ENCODE measurements at regions not wholly inside any gene's neighbourhood (a gene's known extent, or its start where the extent isn't known, plus 50 kb on each side); places are given as distances from the start of the nearest gene placed in this dataset.
"Not testable (repeated sequence)": the region's sequence is repeated elsewhere in the genome, so short reads cannot be mapped to it uniquely, and the experiment has no call there.

- no peaks in the 10 kb centered on the region for H3K36me3 ChIP-seq
- no peaks in the 10 kb centered on the region for H3K27me3 ChIP-seq
- H3K4me1 ChIP-seq: no peaks in the 10 kb centered on the region
- no peak overlapping the region for H3K4me3 ChIP-seq (ENCODE audit: low read depth, low read length)
- TF ChIP-seq CTCF (IDR thresholded peaks at IDR 0.05; ENCODE audit: low read depth, low read length): no peak
- no peaks in the 10 kb centered on the region for H3K9me3 ChIP-seq
- DNase-seq: no peak
Measured at GRCh38 chr1:30660241-30660640, 63.1 kb downstream of the MATN1 start.

- no peak for TF ChIP-seq CTCF (IDR thresholded peaks at IDR 0.05; ENCODE audit: low read depth, low read length)
- H3K27me3 ChIP-seq: no peaks in the 10 kb centered on the region
- no peak for DNase-seq
- no peak overlapping the region for H3K4me3 ChIP-seq (ENCODE audit: low read depth, low read length)
- H3K36me3 ChIP-seq: no peaks in the 10 kb centered on the region
- no peaks in the 10 kb centered on the region for H3K9me3 ChIP-seq
- H3K4me1 ChIP-seq: no peaks in the 10 kb centered on the region
Measured at GRCh38 chr1:30659702-30660101, 63.7 kb downstream of the MATN1 start.

- H3K4me1 ChIP-seq; H3K9me3 ChIP-seq; DNase-seq; H3K4me3 ChIP-seq (ENCODE audit: low read depth, low read length); H3K27me3 ChIP-seq; H3K36me3 ChIP-seq: not testable (repeated sequence)
Measured at GRCh38 chr1:30658375-30658774, 65.0 kb downstream of the MATN1 start.

DNA sequence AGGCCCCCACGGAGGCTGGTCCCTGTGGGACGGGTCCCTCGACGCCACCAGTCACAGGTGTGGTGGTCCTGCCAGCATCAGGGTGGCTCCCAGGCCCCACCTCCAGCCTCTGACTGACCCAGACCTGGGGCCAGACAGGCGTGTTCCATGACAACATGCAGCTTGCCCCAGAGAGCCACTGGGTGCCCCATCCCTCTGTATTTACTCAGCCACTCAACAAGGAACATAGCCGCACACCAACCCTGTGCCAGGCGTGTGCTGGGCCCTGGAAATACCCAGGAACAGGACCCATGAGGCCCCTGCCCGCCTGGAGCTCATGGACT is 65.4 kb downstream of the MATN1 start:
- TF ChIP-seq CTCF (IDR thresholded peaks at IDR 0.05; ENCODE audit: low read depth, low read length): no peak
- H3K27me3 ChIP-seq: no peaks in the 10 kb centered on the region
- DNase-seq: no peak

DNA sequence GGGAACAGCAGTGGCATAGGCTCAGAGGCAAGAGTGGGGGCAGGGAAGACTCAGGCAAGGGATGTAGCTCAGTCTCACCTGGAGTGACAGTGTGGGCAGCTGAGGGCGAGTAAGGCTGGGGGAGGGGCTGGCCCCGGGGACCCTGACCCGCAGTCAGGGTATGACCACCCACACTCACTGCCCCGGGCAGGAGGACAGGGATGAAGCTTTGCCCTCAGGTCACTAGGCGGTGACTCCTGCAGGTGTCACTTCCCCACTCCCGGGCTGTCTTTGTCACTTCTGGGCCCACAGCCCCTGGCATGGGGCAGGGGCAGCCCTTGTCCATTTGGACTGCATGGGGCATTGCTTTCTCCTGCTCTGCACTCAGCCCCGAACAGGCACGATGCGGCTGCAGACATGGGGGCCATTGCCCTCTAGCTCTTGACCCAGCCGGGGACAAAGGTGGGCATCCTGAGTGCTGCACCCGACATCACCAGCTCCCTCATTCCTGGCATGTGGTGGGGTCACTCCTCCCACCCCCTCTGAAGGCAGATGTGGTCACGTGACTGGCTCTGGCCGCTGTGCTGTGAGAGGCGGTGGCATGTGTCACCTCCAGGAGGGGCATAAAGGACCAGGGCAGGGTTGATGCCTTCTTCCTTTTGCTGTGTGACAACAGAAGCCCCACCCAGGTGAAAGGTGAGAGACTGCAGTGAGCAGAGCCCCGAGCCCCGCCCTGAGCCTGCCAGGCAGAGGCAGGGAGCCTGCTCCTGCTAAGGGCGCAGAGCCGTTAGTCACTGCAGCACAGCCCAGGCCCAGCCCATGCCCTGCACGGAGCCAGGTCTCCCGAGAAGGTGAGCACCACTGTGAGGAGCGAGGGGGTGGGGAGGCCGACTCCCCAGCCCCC is 66.0 kb downstream of the MATN1 start:
- Histone ChIP-seq H3K4me1 (peaks cover under 1% of the 10 kb centered on the region; the same call in 1 of the 2 replicates), H3K9me3 (no peaks in the 10 kb centered on the region), H3K4me3 (ENCODE audit: low read depth, low read length) (no peak overlapping the region), H3K27me3 (no peaks in the 10 kb centered on the region), H3K36me3 (no peaks in the 10 kb centered on the region)
- no peak for TF ChIP-seq CTCF (IDR thresholded peaks at IDR 0.05; ENCODE audit: low read depth, low read length)
- no peak for DNase-seq

More for the DNA sequence above, 65.4 kb downstream of the MATN1 start:
- no peaks in the 10 kb centered on the region for H3K36me3 ChIP-seq
- no peaks in the 10 kb centered on the region for H3K4me1 ChIP-seq
- H3K9me3 ChIP-seq: no peaks in the 10 kb centered on the region
- no peak overlapping the region for H3K4me3 ChIP-seq (ENCODE audit: low read depth, low read length)

DNA sequence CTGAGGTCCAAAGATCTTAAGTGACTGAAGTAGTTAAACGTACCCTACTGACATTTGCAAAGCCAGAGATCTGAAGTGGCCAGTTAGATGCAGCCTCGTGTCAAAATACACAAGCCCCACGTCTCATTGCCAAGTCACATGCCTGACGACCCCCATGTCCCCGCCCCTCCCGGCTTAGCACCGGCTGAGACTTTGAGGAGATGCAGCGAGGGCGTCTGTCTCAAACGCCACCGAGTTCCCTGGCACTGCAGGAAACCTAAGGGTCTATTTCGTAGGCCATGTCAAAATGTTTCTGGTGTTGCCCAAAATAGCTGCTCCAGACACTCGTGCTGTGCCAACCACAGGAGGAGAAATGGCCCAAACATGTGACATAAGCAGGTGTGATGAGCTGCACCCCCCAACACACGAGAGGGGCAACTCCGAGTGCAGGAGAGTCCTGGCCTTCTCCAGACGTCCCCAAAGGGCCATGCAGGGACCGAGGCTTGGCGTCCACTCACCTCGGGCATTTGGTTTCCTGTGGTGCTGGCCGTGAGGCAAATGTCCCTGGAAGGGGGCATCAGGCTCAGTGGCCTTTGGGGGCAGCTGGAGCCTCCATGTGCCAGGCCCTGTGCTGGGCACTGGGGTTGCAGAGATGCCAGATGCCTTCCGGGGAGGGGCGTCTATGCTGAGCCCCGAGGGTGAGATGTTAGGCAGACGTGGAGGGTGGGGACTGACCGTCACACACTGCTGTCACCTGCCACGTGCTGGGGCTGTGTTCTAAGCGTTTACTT is 67.0 kb downstream of the MATN1 start:
- Histone ChIP-seq H3K27me3 (no peaks in the 10 kb centered on the region), H3K4me1 (peaks cover 3% of the 10 kb centered on the region; the same call in 1 of the 2 replicates), H3K4me3 (ENCODE audit: low read depth, low read length) (no peak overlapping the region), H3K9me3 (no peaks in the 10 kb centered on the region), H3K36me3 (no peaks in the 10 kb centered on the region)
- DNase-seq: no peak
- TF ChIP-seq CTCF (IDR thresholded peaks at IDR 0.05; ENCODE audit: low read depth, low read length): no peak
